T-helper 17 cell (primary cell): ENCODE measurements at regions not wholly inside any gene's neighbourhood (a gene's known extent, or its start where the extent isn't known, plus 50 kb on each side); places are given as distances from the start of the nearest gene placed in this dataset.
"Not testable (repeated sequence)": the region's sequence is repeated elsewhere in the genome, so short reads cannot be mapped to it uniquely, and the experiment has no call there.

Source experiments
- ATAC-seq: fragments of 150-1000 bp; cut with Tn5 transposase; 2 replicates; pipeline ENCODE4 v1.10.0; 2021; ENCODE audit warnings: mild to moderate bottlenecking, moderate library complexity
- DNase-seq, 3 donors: peaks; one replicate each; pipeline versions ENCODE4 v3.0.0 to v3.0.0-alpha.2; 2020 to 2021
- H3K9me3 ChIP-seq: one replicate; pipeline ENCODE4 v1.7.0; 2013; ENCODE audit warnings: low read length, mild to moderate bottlenecking; ENCODE audit not compliant: control insufficient read depth, poor library complexity, severe bottlenecking
- H3K27ac Mint-ChIP-seq: one replicate; pipeline ENCODE4 v1.8.0; 2022; ENCODE audit warnings: mild to moderate bottlenecking, moderate library complexity, mixed read lengths
- H3K27me3 Mint-ChIP-seq: one replicate; pipeline ENCODE4 v1.8.0; 2022; ENCODE audit warnings: mixed read lengths
- H3K36me3 Mint-ChIP-seq: one replicate; pipeline ENCODE4 v1.8.0; 2022; ENCODE audit warnings: low read depth, mixed read lengths
- H3K4me1 Mint-ChIP-seq: one replicate; pipeline ENCODE4 v1.8.0; 2022; ENCODE audit warnings: mild to moderate bottlenecking, mixed read lengths
- H3K4me3 Mint-ChIP-seq: one replicate; pipeline ENCODE4 v1.8.0; 2022; ENCODE audit warnings: mild to moderate bottlenecking, moderate library complexity, mixed read lengths

- no peaks in the 10 kb centered on the region for H3K4me1 Mint-ChIP-seq
- no peak for ATAC-seq
- no peak for DNase-seq
- H3K9me3 ChIP-seq = peaks cover 3% of the 10 kb centered on the region
- H3K36me3 Mint-ChIP-seq = no peaks in the 10 kb centered on the region
- H3K4me3 Mint-ChIP-seq = no peak overlapping the region
- no peak overlapping the region for H3K27ac Mint-ChIP-seq
- no peaks in the 10 kb centered on the region for H3K27me3 Mint-ChIP-seq
Observed at GRCh38 chr15:96142498-96142897, 188.0 kb upstream of the NR2F2 start.

DNA sequence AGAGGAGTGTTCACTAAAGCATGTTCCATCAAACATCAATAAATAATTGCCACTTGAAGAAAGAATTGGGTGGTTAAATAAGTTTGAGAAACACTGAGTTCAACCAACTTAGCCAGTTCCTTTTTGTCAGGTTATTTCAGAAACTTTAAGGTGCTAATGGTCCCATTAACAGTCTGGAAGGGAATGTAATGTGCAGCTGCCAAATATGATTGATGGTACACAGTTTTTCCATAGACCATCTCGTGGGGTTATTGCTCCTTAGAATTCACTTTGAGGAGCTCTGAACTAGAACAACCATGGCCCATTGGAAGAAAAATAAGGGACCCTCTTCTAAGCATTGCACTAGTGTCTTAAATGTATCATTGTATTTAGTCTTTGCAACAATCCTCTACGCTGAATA lies 185.8 kb upstream of the NR2F2 start:
- DNase-seq = no peak
- H3K27me3 Mint-ChIP-seq = no peaks in the 10 kb centered on the region
- ATAC-seq = no peak
- no peak overlapping the region for H3K27ac Mint-ChIP-seq
- H3K9me3 ChIP-seq = peaks cover 3% of the 10 kb centered on the region
- H3K4me3 Mint-ChIP-seq = no peak overlapping the region
- no peaks in the 10 kb centered on the region for H3K36me3 Mint-ChIP-seq
- no peaks in the 10 kb centered on the region for H3K4me1 Mint-ChIP-seq

- H3K27ac Mint-ChIP-seq = no peak overlapping the region
- no peak for DNase-seq
- no peak overlapping the region for H3K4me3 Mint-ChIP-seq
- no peaks in the 10 kb centered on the region for H3K27me3 Mint-ChIP-seq
- peaks cover 3% of the 10 kb centered on the region for H3K9me3 ChIP-seq
- H3K4me1 Mint-ChIP-seq = no peaks in the 10 kb centered on the region
- no peaks in the 10 kb centered on the region for H3K36me3 Mint-ChIP-seq
- ATAC-seq = no peak
Observed at GRCh38 chr15:96146726-96147125, 183.8 kb upstream of the NR2F2 start.

GRCh38 chr15:96147267-96147666 lies 183.2 kb upstream of the NR2F2 start:
- H3K27ac Mint-ChIP-seq = no peak overlapping the region
- H3K27me3 Mint-ChIP-seq = no peaks in the 10 kb centered on the region
- no peak for ATAC-seq
- H3K4me3 Mint-ChIP-seq = no peak overlapping the region
- DNase-seq = no peak
- H3K4me1 Mint-ChIP-seq = no peaks in the 10 kb centered on the region
- peaks cover 3% of the 10 kb centered on the region for H3K9me3 ChIP-seq
- H3K36me3 Mint-ChIP-seq = no peaks in the 10 kb centered on the region

DNA sequence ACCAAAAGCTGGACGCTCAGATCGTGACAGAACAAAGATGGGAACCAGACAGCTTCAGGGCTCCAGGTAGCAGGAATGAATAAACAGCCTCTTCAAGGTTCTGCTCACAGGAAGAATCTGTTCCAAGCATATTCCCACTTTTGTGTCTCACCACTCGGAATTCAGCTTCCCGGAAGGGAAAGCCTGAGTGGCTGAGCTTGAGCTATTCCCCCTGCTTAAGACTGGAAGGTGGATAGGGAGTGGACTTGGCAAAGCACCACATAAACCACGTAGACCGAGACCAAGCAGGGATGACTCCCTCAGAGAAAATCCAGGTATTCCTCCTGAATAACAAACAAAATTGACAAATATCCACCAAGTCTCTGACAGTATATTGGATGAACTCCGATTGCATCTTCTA lies 180.2 kb upstream of the NR2F2 start:
- Mint-ChIP-seq H3K4me3 (no peak overlapping the region), H3K27ac (no peak overlapping the region), H3K36me3 (no peaks in the 10 kb centered on the region), H3K27me3 (no peaks in the 10 kb centered on the region), H3K4me1 (no peaks in the 10 kb centered on the region)
- ATAC-seq = no peak
- no peak for DNase-seq
- peaks cover 3% of the 10 kb centered on the region for H3K9me3 ChIP-seq

DNA sequence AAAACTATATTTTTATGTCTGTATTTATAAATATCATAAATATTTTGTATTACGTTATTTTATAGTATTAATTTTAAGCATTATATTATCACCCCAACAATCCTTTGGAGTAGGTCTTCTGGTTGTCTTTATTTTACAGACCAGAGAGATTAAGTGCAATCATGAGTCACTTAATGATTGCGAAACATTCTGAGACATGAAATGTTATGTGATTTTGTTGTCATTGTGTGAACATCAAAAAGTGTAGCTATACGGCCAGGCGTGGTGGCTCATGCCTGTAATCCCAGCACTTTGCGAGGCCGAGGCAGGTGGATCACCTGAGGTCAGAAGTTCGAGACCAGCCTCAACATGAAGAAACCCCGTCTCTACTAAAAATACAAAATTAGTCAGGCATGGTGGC lies 178.8 kb upstream of the NR2F2 start:
- H3K27ac Mint-ChIP-seq, ATAC-seq, H3K9me3 ChIP-seq, H3K4me3 Mint-ChIP-seq, H3K4me1 Mint-ChIP-seq, H3K36me3 Mint-ChIP-seq, DNase-seq, H3K27me3 Mint-ChIP-seq: not testable (repeated sequence)

DNA sequence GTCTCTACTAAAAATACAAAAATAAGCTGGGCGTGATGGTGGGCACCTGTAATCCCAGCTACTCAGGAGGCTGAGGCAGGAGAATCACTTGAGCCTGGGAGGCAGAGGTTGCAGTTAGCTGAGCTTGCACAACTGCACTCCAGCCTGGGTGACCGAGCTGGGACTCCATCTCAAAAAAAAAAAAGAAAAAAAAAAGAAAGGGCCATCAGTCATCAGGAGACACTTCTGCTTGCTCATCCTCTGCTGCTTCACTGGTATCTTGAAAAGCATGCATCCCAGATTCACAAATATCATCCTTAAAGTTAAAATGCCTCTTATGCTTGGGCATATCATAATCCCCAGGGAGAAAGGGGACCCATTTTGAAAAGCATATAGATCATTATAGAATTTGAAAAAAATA lies 176.6 kb upstream of the NR2F2 start:
- Mint-ChIP-seq H3K27me3 (no peaks in the 10 kb centered on the region), H3K4me3 (no peak overlapping the region), H3K4me1 (no peaks in the 10 kb centered on the region), H3K36me3 (no peaks in the 10 kb centered on the region), H3K27ac (no peak overlapping the region)
- DNase-seq = no peak
- no peaks in the 10 kb centered on the region for H3K9me3 ChIP-seq
- ATAC-seq = no peak

DNA sequence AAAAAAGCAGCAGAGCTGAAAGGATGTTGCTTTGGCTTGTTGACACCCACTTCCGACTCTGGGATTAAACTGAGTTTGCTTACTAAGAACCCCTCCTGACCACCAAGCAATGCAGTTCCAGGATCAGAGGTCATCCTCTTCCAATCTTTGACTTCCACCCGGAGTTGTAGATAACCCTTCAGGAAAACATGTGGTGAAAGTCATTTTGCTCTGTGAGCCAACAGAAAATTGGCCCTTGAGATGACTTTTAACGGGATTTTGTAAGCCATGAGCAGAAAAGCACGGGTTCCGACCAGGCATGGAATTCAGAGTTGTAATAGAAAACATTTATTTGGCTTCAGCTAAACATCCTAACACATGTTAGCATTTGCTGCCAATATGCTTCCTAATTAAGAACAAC lies 171.6 kb upstream of the NR2F2 start:
- H3K9me3 ChIP-seq = no peaks in the 10 kb centered on the region
- H3K27ac Mint-ChIP-seq = no peak overlapping the region
- no peak overlapping the region for H3K4me3 Mint-ChIP-seq
- H3K4me1 Mint-ChIP-seq = no peaks in the 10 kb centered on the region
- ATAC-seq (no peak), DNase-seq (no peak)
- no peaks in the 10 kb centered on the region for H3K36me3 Mint-ChIP-seq
- no peaks in the 10 kb centered on the region for H3K27me3 Mint-ChIP-seq

DNA sequence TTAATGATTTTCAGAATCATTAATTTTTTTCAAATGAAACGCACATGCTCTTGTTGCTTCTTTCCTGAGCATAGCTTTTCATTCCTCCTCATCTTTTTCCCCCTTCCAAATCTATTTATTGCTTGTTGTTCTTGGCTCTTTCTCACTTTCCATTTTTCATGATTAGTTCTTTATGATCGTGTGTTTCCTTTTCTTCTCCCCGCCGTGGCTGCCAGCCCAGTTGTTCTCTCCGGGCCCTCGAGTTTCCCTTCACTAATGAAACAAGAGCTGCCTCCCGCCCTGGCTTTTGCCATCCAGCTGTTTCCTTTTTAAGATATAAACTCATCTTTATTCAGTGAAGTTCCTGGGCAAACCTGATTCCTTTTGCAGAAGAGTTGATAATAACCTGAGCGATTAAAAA lies 170.2 kb upstream of the NR2F2 start:
- ATAC-seq = no peak
- H3K4me3 Mint-ChIP-seq = no peak overlapping the region

GRCh38 chr15:96160800-96161199 lies 169.7 kb upstream of the NR2F2 start:
- Mint-ChIP-seq H3K27me3 (no peaks in the 10 kb centered on the region), H3K27ac (no peak overlapping the region), H3K4me1 (no peaks in the 10 kb centered on the region), H3K36me3 (no peaks in the 10 kb centered on the region), H3K4me3 (no peak overlapping the region)
- DNase-seq = no peak
- no peak for ATAC-seq
- no peaks in the 10 kb centered on the region for H3K9me3 ChIP-seq

More for the DNA sequence above, 170.2 kb upstream of the NR2F2 start:
- no peaks in the 10 kb centered on the region for H3K36me3 Mint-ChIP-seq
- no peak overlapping the region for H3K27ac Mint-ChIP-seq
- no peaks in the 10 kb centered on the region for H3K4me1 Mint-ChIP-seq
- no peak for DNase-seq
- H3K27me3 Mint-ChIP-seq = no peaks in the 10 kb centered on the region
- no peaks in the 10 kb centered on the region for H3K9me3 ChIP-seq

- Mint-ChIP-seq H3K27ac (no peak overlapping the region), H3K4me3 (no peak overlapping the region), H3K36me3 (no peaks in the 10 kb centered on the region), H3K27me3 (peaks cover 8% of the 10 kb centered on the region), H3K4me1 (no peaks in the 10 kb centered on the region)
- no peak for ATAC-seq
- DNase-seq = no peak
- H3K9me3 ChIP-seq = no peaks in the 10 kb centered on the region
Observed at GRCh38 chr15:96162322-96162721, 168.2 kb upstream of the NR2F2 start.

- ATAC-seq (no peak), DNase-seq (no peak)
- H3K4me1 Mint-ChIP-seq = no peaks in the 10 kb centered on the region
- H3K9me3 ChIP-seq = no peaks in the 10 kb centered on the region
- H3K27ac Mint-ChIP-seq = no peak overlapping the region
- H3K4me3 Mint-ChIP-seq = no peak overlapping the region
- peaks cover 9% of the 10 kb centered on the region for H3K27me3 Mint-ChIP-seq
- H3K36me3 Mint-ChIP-seq = no peaks in the 10 kb centered on the region
Observed at GRCh38 chr15:96165081-96165480, 165.4 kb upstream of the NR2F2 start.

GRCh38 chr15:96165775-96166174 lies 164.7 kb upstream of the NR2F2 start:
- no peaks in the 10 kb centered on the region for H3K9me3 ChIP-seq
- H3K27me3 Mint-ChIP-seq = peaks cover 9% of the 10 kb centered on the region
- no peaks in the 10 kb centered on the region for H3K36me3 Mint-ChIP-seq
- H3K4me1 Mint-ChIP-seq = no peaks in the 10 kb centered on the region
- DNase-seq (no peak), ATAC-seq (no peak)
- no peak overlapping the region for H3K4me3 Mint-ChIP-seq
- no peak overlapping the region for H3K27ac Mint-ChIP-seq

DNA sequence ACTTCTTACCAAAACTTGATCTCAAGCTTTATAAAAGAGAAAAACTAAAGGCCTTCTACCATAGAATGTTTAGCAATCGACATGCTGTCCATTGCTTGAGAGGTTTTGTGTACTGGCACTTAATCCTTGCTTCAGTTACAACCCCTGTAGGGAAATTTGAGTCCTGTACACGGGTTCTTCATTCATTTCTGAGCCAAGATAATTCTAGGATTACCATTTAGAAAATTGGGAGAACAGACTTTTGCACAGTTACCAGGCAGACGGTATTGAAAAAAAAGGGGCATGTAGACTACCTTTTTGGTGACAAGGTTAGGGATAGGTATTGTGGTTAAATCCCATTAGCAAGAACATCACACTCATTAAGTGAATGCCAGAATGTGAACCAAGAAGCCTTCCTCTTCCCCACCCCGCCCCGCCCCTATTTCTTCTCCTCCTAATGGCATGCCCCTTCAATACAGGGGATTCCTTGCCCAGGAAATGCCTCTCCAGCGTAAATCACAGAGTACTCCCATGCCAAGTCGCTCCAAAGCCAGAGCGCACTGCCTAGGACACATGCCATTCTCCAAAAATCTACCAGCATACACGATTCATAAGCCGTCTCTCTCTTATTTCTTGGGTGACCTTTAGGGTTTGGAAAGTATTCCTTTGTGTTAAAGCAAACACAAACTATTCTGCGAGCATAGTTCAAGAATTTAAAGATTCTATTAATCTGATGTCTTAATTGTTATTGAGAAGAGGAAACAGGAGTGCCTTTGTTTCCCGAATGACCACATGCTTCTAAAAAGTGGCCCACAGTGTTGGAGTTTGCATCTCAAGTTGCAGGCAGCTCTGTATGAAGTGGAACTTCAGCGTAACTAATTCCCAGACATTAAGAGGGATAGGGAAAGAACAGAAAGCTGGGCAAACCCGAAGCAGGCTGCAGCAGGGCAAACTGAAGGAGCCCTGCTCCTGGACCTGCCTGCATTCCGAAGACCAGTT lies 164.0 kb upstream of the NR2F2 start:
- Mint-ChIP-seq H3K4me1 (no peaks in the 10 kb centered on the region), H3K36me3 (no peaks in the 10 kb centered on the region), H3K27me3 (peaks cover 9% of the 10 kb centered on the region), H3K27ac (no peak overlapping the region), H3K4me3 (no peak overlapping the region)
- DNase-seq (no peak), ATAC-seq (no peak)
- H3K9me3 ChIP-seq = no peaks in the 10 kb centered on the region
